GM19395 (cell line): ENCODE measurements at regions not wholly inside any gene's neighbourhood (a gene's known extent, or its start where the extent isn't known, plus 50 kb on each side); places are given as distances from the start of the nearest gene placed in this dataset.

Experiments used
- ATAC-seq: cut with Tn5 transposase; IDR thresholded peaks from one replicate; pipeline ENCODE4 v1.9.1; 2021; ENCODE audit warnings: mild to moderate bottlenecking, moderate library complexity; ENCODE audit not compliant: unreplicated experiment

DNA sequence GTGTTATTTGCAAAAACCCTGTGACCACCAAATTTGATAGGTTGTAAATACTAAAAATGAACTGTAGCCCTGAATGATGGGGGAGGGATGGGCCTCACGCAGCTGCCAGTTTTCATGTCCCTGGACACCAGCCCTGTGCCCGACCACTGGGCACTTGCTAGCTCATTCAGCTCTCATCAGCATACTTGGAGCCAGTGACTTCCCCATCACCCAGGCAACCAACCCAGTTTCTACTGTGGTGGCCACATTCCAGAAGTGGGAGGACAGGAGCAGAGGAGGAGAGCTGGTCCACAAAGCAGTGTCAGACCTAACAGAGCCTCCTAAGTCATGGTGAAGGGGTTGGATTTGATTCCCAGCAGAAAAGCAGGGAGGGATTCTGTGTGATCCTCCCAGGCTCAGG lies 128.2 kb downstream of the CPEB2 start:
- no peak for ATAC-seq

DNA sequence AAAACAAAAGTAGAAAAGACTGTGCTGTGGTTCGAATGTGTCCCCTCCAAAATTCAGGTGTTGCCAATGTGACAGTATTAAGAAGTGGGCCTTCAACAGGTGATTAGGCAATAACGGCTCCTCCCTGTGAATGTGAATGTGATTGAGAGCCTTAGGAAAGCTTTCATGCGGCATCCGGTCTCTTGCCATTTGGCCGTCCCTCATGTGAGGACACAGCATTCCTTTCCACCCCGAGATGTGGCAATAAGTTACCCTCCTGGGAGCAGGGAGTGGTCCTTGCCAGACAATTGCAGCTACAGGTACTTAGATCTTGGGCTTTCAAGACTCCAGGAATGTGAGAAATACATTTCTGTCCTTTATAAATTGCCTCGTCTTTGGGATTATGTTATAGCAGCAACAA lies 129.3 kb downstream of the CPEB2 start:
- no peak for ATAC-seq

DNA sequence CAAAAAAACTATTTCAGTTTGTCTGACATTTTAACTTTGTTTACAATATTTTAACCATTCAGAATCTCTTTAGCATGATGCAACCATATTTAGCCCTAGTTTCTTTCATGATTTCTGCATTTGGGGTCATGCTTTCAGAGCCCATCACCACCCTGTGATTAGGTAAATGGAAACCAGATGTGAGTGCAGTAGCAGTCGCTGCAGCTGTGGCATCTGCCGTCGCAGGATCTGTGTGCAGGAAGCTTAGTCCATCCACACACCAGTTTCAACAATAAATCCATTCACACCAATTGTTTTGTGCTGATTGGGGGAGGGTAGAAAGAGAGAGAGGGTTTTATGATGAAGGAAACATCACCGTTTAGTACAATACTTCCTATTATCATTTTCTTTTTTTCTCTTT lies 130.5 kb downstream of the CPEB2 start:
- no peak for ATAC-seq

DNA sequence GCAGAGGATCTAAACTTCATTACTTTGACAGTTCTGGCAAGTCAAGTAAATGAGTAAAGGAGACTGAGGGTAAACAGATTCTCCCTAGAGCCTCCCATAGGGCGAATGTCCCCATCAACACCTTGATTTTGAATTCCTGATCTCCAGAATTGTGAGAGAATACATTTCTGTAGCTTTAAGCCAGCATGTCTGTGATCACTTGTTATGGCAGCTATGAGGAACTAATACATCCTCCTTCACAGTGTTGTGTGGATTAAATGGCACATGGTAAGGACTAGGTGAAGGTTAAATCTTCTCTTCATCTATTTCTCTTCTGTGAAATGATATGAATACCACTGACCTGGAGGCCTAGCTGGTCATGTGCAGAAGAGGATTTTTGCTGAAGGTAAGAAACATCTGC lies 137.3 kb downstream of the CPEB2 start:
- ATAC-seq = no peak

DNA sequence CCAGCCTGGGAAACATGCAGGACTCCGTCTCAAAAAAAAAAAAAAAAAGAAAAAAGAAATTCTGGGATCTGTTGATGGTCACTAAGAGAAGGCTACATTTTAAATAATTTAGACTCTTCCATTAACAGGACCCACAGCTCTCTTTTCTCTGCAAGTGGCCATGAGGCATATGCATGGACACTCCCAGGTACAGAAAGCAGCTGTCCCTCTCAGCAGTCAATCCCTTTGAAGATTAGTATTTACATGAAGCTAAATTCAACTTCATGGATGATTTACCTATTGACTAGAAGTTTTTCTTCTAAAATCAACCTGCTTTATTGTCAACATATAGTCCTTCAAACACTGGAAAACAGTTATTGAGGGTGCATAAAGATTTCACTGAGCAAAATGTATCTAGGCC lies 139.9 kb downstream of the CPEB2 start:
- ATAC-seq = no peak

DNA sequence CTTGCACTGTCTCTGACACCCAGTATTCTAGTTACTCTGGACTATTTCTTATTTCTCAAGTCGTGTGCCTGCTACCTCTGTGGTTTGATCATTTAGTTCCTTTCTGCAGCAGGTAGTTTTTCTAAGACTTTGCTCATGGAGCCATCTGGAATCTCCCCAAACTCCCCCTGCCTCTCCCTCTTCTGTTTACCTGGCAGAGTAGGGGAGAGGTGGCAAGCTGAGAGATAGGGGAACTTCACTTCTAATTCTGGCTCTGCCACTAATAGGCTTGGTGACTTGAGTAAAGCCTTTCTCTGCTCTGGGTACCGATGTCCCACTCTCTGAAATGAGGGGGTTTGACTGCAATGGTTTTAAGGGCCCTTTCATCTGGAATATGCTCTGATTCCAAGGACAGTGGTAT lies 141.3 kb downstream of the CPEB2 start:
- no peak for ATAC-seq

DNA sequence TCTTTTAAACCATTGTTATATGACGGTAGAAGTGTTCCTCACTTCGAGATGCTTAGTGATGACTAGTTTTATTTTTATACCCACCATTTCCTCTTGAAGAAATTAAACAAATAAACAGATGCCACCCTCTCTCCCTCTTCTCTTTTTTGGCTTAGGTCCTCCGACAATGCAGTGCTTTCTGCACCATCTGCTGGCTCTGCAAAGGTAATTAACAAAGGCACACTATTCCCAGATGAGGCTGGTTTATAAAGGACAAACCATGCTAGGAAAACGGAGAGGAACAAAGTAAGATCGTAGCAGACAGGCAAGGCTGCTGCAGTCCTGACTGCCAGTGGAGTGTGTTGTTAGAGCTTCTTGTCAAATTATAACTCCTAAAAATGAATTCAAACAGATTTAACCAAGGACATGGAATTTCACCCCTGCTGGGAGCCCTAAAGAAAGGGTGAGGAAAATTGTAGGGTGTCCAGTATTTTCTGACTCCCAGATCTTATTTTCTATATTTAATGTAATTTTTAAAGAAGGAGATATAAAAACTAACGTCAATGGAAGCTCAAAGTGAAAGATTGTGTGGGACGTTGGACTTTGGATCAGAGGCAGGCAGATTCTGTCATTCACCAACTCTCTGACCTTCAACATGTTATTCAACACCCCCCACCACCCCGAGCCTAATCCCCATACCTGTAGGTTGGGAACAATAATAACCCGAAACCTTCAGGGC lies 142.1 kb downstream of the CPEB2 start:
- no peak for ATAC-seq

DNA sequence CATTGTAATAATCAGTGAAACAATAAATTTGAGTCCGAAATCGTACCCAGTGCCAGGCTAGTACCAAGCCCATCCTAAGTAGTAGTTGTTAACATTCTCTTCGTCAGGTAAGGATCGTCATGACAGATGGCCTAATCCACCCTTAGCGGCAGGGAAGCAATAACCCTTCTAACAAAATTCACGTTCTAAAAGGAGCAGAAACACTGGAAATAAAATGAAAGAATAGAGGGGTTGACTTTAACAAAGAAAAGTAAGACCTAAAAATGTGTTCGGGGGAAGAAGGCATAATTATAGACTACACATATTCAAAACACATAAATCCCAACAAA lies 142.7 kb downstream of the CPEB2 start:
- no peak for ATAC-seq

DNA sequence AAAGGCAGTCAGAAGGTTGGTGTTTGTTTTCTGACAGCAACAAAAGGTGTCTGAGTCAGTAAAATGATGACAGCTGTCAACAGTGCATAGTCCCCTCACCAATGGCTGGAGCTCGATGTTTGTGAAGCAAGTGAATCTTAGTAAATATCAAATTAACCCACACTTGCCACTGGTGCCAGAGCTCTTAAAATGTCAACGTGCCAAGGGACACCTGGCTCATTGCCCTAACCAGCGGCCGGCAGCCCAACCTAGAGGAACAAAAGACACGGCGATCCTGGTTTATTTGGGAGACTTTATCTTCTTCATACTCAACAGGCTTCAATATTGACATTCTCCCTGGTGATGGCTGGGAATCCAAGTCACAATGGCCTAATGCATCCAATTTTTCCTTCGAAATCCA lies 143.4 kb downstream of the CPEB2 start:
- ATAC-seq = no peak

DNA sequence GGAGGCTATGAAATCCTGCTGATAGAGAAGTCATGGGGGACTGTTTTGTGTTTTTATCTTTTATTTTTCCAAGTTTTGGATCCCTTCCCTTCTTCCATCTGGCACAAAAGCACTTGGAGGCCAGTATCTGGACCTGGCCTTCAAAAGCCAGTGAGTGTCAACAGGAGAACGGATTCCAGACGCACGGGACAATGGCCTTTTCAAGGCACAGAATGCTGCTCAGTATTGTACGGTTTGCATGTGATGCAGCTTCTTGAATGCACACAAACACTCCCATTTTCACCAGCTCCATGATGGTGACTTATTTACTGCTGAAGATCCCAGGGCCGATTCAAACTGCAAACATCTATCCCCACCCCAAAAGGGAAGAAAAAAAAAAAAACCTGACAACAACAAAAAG lies 145.4 kb downstream of the CPEB2 start:
- no peak for ATAC-seq

DNA sequence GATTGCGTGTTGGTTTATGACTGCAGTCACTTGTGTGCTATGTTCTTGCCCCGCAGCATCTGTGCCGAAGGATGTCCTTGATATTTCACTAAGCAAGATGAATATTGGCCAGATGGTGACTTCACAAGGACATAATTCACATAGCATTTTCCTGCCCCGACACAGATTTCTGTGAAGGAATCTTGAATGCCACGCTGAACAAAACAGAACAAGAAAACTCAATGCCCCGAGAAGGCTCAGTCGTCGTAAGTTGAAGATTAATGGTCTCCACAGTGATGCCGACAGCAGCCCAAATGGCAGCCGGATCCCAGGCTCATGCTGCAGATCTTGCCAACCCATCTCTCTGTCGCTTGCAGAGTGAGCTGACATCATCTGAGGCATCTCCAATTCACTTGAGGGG lies 145.9 kb downstream of the CPEB2 start:
- no peak for ATAC-seq

DNA sequence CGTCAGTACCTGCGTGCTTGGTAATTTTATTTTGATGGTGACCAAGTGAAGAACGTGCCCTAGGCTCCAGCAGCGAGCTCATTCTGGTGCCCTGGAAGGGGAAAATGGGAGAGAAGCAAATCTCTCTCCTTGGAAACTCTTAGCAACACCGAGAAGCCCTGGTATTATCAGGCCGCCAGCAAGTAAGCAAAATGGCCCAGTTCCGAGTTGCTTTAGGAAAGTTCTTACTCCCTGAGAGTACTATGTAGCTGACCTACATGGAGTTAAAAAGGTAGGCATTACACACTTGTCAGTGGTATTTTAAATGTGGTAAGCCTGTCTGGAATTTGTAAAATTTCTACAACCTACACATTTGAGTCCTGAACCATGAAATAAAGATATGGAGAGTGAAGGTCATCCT lies 146.4 kb downstream of the CPEB2 start:
- no peak for ATAC-seq

DNA sequence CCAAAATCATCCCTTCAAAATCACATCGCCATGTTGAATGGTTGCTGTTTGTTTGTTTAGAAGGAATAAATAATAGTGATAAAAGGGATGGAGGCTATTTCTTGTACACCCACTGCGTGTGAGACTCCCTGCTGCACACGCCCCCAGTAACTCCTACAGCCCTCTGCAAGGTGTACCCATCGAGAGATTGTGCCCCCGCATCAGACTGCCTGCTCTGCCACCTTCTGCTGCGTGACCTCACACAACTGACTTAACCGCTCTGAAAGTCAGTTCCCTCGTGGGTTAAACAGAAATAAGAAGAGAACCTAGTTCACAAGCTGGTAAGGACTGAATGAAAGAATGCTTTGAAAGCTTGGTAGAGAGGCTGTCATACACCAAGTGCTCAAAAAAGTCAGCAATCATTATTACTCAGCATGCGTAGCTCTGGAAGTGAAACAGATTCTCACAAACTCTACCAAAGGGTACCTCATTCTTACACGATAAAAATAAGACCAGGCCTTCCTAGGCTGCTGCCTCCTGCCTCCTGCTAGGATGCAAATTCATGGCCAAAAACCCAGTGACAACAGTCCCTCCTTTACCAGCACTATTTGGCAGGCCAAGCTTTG lies 147.1 kb downstream of the CPEB2 start:
- peak; percentile 77 for ATAC-seq

DNA sequence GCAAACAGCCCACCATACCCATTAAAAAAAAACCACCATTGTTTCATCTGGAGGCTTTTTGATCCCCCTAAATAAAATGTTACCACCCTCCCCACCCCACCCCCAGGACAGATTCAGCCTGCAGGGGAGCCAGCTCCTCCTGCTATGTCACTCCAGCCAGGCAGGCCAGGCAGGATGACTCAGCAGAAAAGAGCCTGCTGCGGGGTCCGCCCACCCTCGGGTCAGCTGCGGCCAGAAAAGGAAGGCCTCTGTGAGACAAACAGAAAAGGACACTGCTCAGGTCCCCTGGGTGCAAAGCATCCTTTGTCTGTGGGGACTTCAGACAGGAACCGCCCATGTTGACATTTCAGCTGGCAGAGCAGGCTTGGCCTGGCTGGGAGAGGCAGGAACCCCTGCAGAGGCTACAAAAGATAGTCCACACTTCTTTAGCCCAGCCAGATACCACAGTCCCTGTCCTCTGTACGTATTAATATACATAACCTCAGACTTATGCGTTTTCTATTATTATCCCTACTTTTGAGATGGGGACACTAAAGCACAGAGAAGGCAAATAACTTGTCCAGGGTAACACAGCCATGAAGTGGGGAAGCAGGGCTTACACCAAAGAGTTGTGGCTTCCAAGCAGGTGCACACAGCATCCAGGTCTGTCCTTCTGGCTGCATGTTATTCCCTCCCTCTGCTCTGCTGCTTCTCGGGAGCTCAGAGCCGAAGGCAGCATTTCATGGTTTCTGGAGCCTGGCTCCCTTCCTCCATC lies 147.7 kb downstream of the CPEB2 start:
- ATAC-seq = peak; percentile 67

DNA sequence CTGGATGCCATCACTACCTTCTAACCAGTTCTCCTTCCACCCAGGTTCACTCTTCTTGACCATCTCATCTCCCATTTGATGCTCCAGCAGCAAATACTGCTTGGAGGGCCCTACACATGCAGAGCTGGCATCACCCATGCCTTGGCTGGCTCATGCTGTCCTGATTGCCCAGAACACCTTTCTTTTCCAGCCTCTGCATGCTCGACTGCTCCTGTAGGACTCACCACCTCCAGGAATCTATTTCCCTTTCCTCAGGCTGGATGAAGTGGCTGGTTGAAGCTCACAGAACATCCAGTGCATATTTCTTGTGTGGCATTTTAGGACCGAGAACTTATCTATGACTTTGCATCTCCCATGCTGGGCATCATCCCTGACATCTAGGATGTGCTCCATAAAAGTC lies 148.3 kb downstream of the CPEB2 start:
- no peak for ATAC-seq

DNA sequence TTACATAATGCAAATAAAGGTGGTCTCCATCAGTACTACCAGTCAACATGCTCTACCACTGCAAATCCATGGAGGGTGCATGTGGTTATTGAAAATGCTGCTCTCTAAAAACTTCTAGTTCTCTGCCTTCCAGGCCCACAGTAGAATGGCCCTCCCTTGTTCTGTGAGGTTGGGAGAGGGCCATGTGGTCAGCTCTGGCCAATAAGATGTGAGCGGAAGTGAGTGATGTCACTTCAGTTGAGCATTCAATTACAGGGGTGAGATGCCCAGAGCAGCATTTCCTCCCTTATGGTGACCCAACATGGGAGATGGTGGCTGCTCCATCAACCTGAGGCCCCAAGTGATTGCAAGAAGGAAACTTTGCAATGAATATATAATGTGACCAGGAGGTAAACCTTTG lies 148.8 kb downstream of the CPEB2 start:
- ATAC-seq = no peak

DNA sequence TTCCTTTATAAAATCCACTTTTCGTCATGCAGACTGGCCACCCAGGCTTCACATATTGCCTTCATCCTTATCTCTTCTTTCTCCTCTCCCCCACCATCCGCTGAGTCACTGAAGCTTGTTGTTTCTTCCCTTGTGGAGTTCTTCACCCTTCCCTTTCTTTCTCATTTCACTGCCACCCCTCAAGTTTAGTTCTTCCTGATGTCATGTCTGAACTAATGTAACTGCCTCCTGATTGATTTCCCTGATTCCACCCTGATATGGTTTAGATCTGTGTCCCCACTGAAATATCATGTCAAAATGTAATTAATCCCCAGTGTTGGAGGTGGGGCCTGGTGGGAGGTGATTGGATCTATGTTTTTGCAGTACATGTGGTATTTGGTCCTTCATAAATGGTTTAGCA lies 151.4 kb downstream of the CPEB2 start:
- ATAC-seq = no peak

DNA sequence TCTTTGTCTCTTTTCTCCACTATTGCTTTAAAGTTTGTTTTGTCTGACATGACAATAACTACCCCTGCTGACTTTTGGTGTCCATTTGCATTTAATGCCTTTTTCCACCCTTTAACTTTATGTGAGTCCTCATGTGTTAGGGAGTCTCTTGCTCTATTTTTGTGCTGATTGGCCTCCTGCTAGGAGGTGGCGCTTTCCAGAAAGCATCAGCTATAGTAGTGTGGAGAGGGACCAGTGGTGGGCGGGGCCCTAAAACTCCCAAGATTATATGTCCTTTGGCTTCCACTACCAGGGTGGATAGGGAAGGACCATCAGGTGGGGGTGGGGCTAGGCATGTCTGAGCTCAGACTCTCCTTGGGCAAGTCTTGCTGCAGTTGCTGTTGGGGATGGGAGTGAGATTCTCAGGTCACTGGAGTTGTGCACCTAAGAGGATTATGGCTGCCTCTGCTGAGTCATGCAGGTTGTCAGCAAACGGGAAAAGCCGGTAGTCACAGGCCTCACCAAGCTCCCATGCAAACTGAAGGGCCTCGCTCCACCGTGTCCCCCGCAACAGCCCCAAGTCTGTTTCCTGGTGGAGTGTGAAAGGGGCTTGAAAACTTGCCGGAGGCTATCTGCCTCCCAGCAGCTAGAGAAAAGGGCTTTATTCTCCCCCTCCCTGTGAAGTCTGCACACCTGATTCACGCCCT lies 156.3 kb downstream of the CPEB2 start:
- ATAC-seq = no peak

DNA sequence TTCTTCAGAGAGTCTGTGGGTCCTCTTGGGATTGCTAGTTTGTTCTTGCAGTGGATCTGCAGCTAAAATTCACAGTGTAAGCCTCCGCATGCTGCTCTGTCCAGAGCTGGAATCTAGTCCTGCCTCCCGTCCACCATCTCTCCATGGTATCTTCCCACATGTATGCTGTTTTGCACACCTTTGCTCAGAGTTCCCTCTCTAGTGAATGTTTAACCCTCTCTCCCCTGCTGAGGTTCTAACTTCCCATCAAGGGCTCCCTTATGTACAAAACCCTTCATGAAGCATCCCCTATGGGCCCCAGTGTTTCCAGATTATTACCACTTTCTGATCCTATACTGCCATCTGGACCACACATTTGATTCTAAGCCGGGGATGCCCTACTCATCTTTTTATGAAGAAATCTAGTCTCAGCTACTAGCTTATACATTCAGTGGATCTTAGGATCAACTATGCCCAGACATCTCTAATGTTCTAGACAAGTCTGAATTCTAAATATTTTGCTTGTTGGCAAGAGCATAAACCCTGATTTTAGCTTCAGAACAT lies 157.3 kb downstream of the CPEB2 start:
- no peak for ATAC-seq

DNA sequence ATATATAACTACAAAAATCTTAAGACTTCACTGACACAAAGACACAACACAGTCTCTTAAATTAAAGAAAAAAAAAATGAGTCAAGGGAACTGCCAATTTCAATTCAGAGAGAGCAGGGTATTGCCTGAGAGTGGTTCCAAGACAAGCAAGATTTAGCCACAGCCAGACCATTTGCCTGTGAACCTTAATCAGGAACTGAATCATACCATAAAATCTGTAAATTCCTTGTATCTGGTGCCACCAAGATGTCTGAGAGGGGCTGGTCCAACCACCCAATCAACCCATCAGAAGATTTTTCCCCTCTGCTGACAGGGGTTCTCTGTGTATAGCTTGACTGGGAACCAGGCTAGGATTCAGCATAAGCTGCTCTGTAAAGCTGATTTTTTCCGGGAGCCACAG lies 159.2 kb downstream of the CPEB2 start:
- ATAC-seq = no peak

DNA sequence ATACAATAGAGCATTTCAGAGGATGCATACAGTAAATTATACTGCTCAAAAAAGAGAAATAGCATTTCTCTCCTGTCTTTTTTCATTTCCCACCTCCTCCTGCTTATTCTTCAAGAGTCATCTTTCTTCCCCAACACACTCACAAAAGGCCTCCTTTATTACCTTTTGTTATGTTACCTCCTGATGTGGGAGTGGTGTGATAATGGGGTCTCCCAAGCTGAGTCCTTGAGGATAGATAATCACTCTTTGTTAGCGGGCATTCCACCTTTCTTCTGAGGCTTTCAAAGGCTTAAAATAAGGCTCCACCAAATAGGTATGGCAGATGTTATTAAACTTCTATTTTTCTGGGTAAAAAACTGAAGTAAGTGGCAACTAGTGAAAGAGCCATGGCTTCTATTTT lies 159.8 kb downstream of the CPEB2 start:
- no peak for ATAC-seq
